GM23248 (cell line): ENCODE measurements at regions not wholly inside any gene's neighbourhood (a gene's known extent, or its start where the extent isn't known, plus 50 kb on each side); places are given as distances from the start of the nearest gene placed in this dataset.

ENCODE experiments used
- DNase-seq: peaks from one replicate; pipeline ENCODE4 v3.0.0-alpha.2; 2015
- H2AFZ ChIP-seq: fragments of 200-600 bp; sonication (generic); 2 replicates; pipeline ENCODE4 v1.6.1; 2016; ENCODE audit warnings: antibody characterized with exemption
- H3F3A ChIP-seq: fragments of 200-600 bp; sonication (generic); 2 replicates; pipeline ENCODE4 v1.6.1; 2016; ENCODE audit warnings: mild to moderate bottlenecking, antibody characterized with exemption, mixed run types; ENCODE audit not compliant: insufficient read depth
- H3K27ac ChIP-seq: fragments of 200-600 bp; sonication (generic); 2 replicates; pipeline ENCODE4 v1.5.1; 2016; ENCODE audit warnings: mild to moderate bottlenecking
- H3K27me3 ChIP-seq: fragments of 200-600 bp; sonication (generic); replicated peaks from 2 replicates; pipeline ENCODE4 v1.6.1; 2016; ENCODE audit warnings: mild to moderate bottlenecking; ENCODE audit not compliant: insufficient read depth
- H3K36me3 ChIP-seq: fragments of 200-600 bp; sonication (generic); 2 replicates; pipeline ENCODE4 v1.6.1; 2016; ENCODE audit warnings: low read depth, mild to moderate bottlenecking
- H3K4me1 ChIP-seq: fragments of 200-600 bp; sonication (generic); 2 replicates; pipeline ENCODE4 v1.6.1; 2016; ENCODE audit warnings: mild to moderate bottlenecking; ENCODE audit not compliant: insufficient read depth
- H3K4me2 ChIP-seq: fragments of 200-600 bp; sonication (generic); one replicate; pipeline ENCODE4 v1.6.1; 2016; ENCODE audit warnings: mild to moderate bottlenecking; ENCODE audit not compliant: unreplicated experiment
- H3K4me3 ChIP-seq: fragments of 200-600 bp; sonication (generic); 2 replicates; pipeline ENCODE4 v1.5.1; 2016; ENCODE audit warnings: mild to moderate bottlenecking
- H3K79me2 ChIP-seq: fragments of 200-600 bp; sonication (generic); 2 replicates; pipeline ENCODE4 v1.6.1; 2016; ENCODE audit warnings: mild to moderate bottlenecking; ENCODE audit not compliant: insufficient read depth
- H3K9ac ChIP-seq: fragments of 200-600 bp; sonication (generic); 2 replicates; pipeline ENCODE4 v1.6.1; 2016; ENCODE audit warnings: mild to moderate bottlenecking
- H3K9me2 ChIP-seq: fragments of 200-600 bp; sonication (generic); 2 replicates; pipeline ENCODE4 v1.6.1; 2016; ENCODE audit warnings: mixed run types, mild to moderate bottlenecking, moderate library complexity; ENCODE audit not compliant: insufficient read depth
- H3K9me3 ChIP-seq: fragments of 200-600 bp; sonication (generic); one replicate; pipeline ENCODE4 v1.6.1; 2017; ENCODE audit warnings: low read depth
- H4K20me1 ChIP-seq: fragments of 200-600 bp; sonication (generic); 2 replicates; pipeline ENCODE4 v1.6.0; 2016; ENCODE audit not compliant: insufficient read depth
- EZH2 ChIP-seq: fragments of 200-600 bp; sonication (generic); IDR thresholded peaks from 2 replicates; pipeline ENCODE4 v1.6.1; 2018; ENCODE audit warnings: antibody characterized with exemption, mild to moderate bottlenecking; ENCODE audit not compliant: insufficient read depth, poor library complexity, severe bottlenecking
- EZH2phosphoT487 ChIP-seq: fragments of 200-600 bp; sonication (generic); IDR thresholded peaks from 2 replicates; pipeline ENCODE4 v1.6.1; 2018; ENCODE audit warnings: antibody characterized with exemption, moderate library complexity, mild to moderate bottlenecking, low read depth; ENCODE audit not compliant: insufficient read depth
- WGBS, 2 experiments: methylation state at CpG; one replicate each; pipeline ENCODE4 v1.1.6; 2015 to 2017; ENCODE audit warnings: low lambda C conversion rate in 2 of 2, low coverage in 1 of 2; ENCODE audit errors: missing lambda C conversion rate in 2 of 2; 5-methylcytosine and 5-hydroxymethylcytosine counted together
- in situ Hi-C: fragments of 300-500 bp; cut with MboI; formaldehyde crosslinking; loops from 2 replicates; pipeline ENCODE4 v1.15.0; 2020

- Histone ChIP-seq H3K27me3 (no peaks in the 10 kb centered on the region), H3K4me2 (no peak overlapping the region), H3K36me3 (no peaks in the 10 kb centered on the region), H2AFZ (no peak overlapping the region), H3K4me3 (no peak overlapping the region), H3K27ac (no peak overlapping the region), H3K79me2 (no peaks in the 10 kb centered on the region), H3K9me3 (no peaks in the 10 kb centered on the region), H3K9ac (no peak overlapping the region), H4K20me1 (no peaks in the 10 kb centered on the region), H3K4me1 (peaks cover 20% of the 10 kb centered on the region), H3K9me2 (no peaks in the 10 kb centered on the region), H3F3A (peaks cover 15% of the 10 kb centered on the region)
- WGBS, 2 experiments, result 89 to 100% methylated on average over 2 of the region's 2 CpGs
- in situ Hi-C loops, result no loop called here
- no peak for DNase-seq
- TF ChIP-seq EZH2 (no peak), EZH2phosphoT487 (no peak)
Observed at GRCh38 chr19:31109636-31110035, 239.6 kb downstream of the TSHZ3 start.

- Histone ChIP-seq H3K9me2 (no peaks in the 10 kb centered on the region), H3F3A (no peaks in the 10 kb centered on the region), H3K27ac (no peak overlapping the region), H3K79me2 (no peaks in the 10 kb centered on the region), H3K4me1 (no peaks in the 10 kb centered on the region), H2AFZ (no peak overlapping the region), H3K27me3 (no peaks in the 10 kb centered on the region), H3K4me2 (no peak overlapping the region), H3K9me3 (no peaks in the 10 kb centered on the region), H3K36me3 (no peaks in the 10 kb centered on the region), H3K4me3 (no peak overlapping the region), H4K20me1 (no peaks in the 10 kb centered on the region), H3K9ac (no peak overlapping the region)
- in situ Hi-C loops, result no loop called here
- WGBS, 2 experiments, result 88 to 94% methylated on average over 8 of the region's 8 CpGs
- no peak for DNase-seq
- TF ChIP-seq EZH2 (no peak), EZH2phosphoT487 (no peak)
Observed at GRCh38 chr19:31107096-31107495, 242.1 kb downstream of the TSHZ3 start.

GRCh38 chr19:31105761-31106160 lies 243.5 kb downstream of the TSHZ3 start:
- TF ChIP-seq EZH2, result no peak
- TF ChIP-seq EZH2phosphoT487, result no peak
- no peak for DNase-seq
- Histone ChIP-seq H3K9me3 (no peaks in the 10 kb centered on the region), H3K27me3 (no peaks in the 10 kb centered on the region), H2AFZ (no peak overlapping the region), H3K36me3 (no peaks in the 10 kb centered on the region), H3K9ac (no peak overlapping the region), H3K4me3 (no peak overlapping the region), H3K4me2 (no peak overlapping the region), H3K4me1 (no peaks in the 10 kb centered on the region), H3K27ac (no peak overlapping the region), H3K79me2 (no peaks in the 10 kb centered on the region), H3F3A (no peaks in the 10 kb centered on the region), H3K9me2 (no peaks in the 10 kb centered on the region), H4K20me1 (no peaks in the 10 kb centered on the region)
- in situ Hi-C loops, result no loop called here
- 84 to 88% methylated on average over 4 of the region's 4 CpGs for WGBS, 2 experiments

GRCh38 chr19:31104451-31104850 lies 244.8 kb downstream of the TSHZ3 start:
- Histone ChIP-seq H3K36me3 (no peaks in the 10 kb centered on the region), H3K9me3 (no peaks in the 10 kb centered on the region), H3K27me3 (no peaks in the 10 kb centered on the region), H3K4me3 (no peak overlapping the region), H3K9ac (no peak overlapping the region), H3K9me2 (no peaks in the 10 kb centered on the region), H3F3A (peaks cover 5% of the 10 kb centered on the region), H2AFZ (no peak overlapping the region), H4K20me1 (no peaks in the 10 kb centered on the region), H3K79me2 (no peaks in the 10 kb centered on the region), H3K4me2 (no peak overlapping the region), H3K27ac (no peak overlapping the region), H3K4me1 (no peaks in the 10 kb centered on the region; the same call in 1 of the 2 replicates)
- no peak for TF ChIP-seq EZH2phosphoT487
- no peak for DNase-seq
- 85 to 88% methylated on average over 10 of the region's 10 CpGs for WGBS, 2 experiments
- in situ Hi-C loops, result no loop called here

- no peak overlapping the region for H2AFZ ChIP-seq
- H3K36me3 ChIP-seq, result no peaks in the 10 kb centered on the region
- WGBS, 2 experiments, result 96 to 99% methylated on average over 3 of the region's 3 CpGs
- no peaks in the 10 kb centered on the region for H3K9me2 ChIP-seq
- no peaks in the 10 kb centered on the region for H3K27me3 ChIP-seq
- H3F3A ChIP-seq, result peaks cover 9% of the 10 kb centered on the region
- no peaks in the 10 kb centered on the region for H4K20me1 ChIP-seq
- no peak overlapping the region for H3K9ac ChIP-seq
- no peaks in the 10 kb centered on the region; the same call in 1 of the 2 replicates for H3K4me1 ChIP-seq
- no peaks in the 10 kb centered on the region for H3K79me2 ChIP-seq
- in situ Hi-C loops, result no loop called here
- H3K9me3 ChIP-seq, result no peaks in the 10 kb centered on the region
- no peak overlapping the region for H3K4me2 ChIP-seq
- H3K27ac ChIP-seq, result no peak overlapping the region
- DNase-seq, result no peak
- no peak overlapping the region for H3K4me3 ChIP-seq
- no peak for TF ChIP-seq EZH2phosphoT487
- no peak for TF ChIP-seq EZH2
Observed at GRCh38 chr19:31103228-31103627, 246.0 kb downstream of the TSHZ3 start.
